MM.1S (cell line): ENCODE measurements at regions not wholly inside any gene's neighbourhood (a gene's known extent, or its start where the extent isn't known, plus 50 kb on each side); places are given as distances from the start of the nearest gene placed in this dataset.

Experiments used
- DNase-seq: peaks from one replicate; pipeline ENCODE4 v3.0.0-alpha.2; 2015
- H2AFZ ChIP-seq: fragments of 300-600 bp; sonication (generic); 2 replicates; pipeline ENCODE4 v1.6.0; 2016; ENCODE audit warnings: antibody characterized with exemption, low read length
- H3F3A ChIP-seq: fragments of 300-600 bp; sonication (generic); 2 replicates; pipeline ENCODE4 v1.6.1; 2016; ENCODE audit warnings: mild to moderate bottlenecking, antibody characterized with exemption, low read length, moderate library complexity, mixed read lengths; ENCODE audit not compliant: insufficient read depth
- H3K27ac ChIP-seq: fragments of 300-600 bp; sonication (generic); 2 replicates; pipeline ENCODE4 v1.5.1; 2016; ENCODE audit warnings: mild to moderate bottlenecking, low read length
- H3K27me3 ChIP-seq: fragments of 300-600 bp; sonication (generic); replicated peaks from 2 replicates; pipeline ENCODE4 v1.6.0; 2016; ENCODE audit warnings: low read length; ENCODE audit not compliant: insufficient read depth
- H3K36me3 ChIP-seq: fragments of 300-600 bp; sonication (generic); replicated peaks from 2 replicates; pipeline ENCODE4 v1.6.1; 2016; ENCODE audit warnings: mild to moderate bottlenecking, low read length, mixed read lengths; ENCODE audit not compliant: insufficient read depth
- H3K4me1 ChIP-seq: fragments of 300-600 bp; sonication (generic); 2 replicates; pipeline ENCODE4 v1.6.1; 2016; ENCODE audit warnings: low read length, mixed read lengths
- H3K4me2 ChIP-seq: fragments of 300-600 bp; sonication (generic); 2 replicates; pipeline ENCODE4 v1.6.0; 2016; ENCODE audit warnings: low read depth, low read length
- H3K4me3 ChIP-seq: fragments of 300-600 bp; sonication (generic); 2 replicates; pipeline ENCODE4 v1.5.1; 2016; ENCODE audit warnings: low read length, mixed read lengths
- H3K79me2 ChIP-seq: fragments of 300-600 bp; sonication (generic); 2 replicates; pipeline ENCODE4 v1.6.1; 2016; ENCODE audit warnings: mixed run types, low read length, mixed read lengths
- H3K9ac ChIP-seq: fragments of 300-600 bp; sonication (generic); 2 replicates; pipeline ENCODE4 v1.6.1; 2016; ENCODE audit warnings: low read length, mixed read lengths
- H3K9me2 ChIP-seq: fragments of 300-600 bp; sonication (generic); replicated peaks from 2 replicates; pipeline ENCODE4 v1.6.1; 2016; ENCODE audit warnings: mild to moderate bottlenecking, low read length, mixed read lengths; ENCODE audit not compliant: insufficient read depth
- H3K9me3 ChIP-seq: fragments of 300-600 bp; sonication (generic); replicated peaks from 2 replicates; pipeline ENCODE4 v1.6.1; 2016; ENCODE audit warnings: mild to moderate bottlenecking, low read length, mixed read lengths; ENCODE audit not compliant: insufficient read depth
- H4K20me1 ChIP-seq: fragments of 300-600 bp; sonication (generic); 2 replicates; pipeline ENCODE4 v1.6.1; 2016; ENCODE audit warnings: mild to moderate bottlenecking, low read length, moderate library complexity, mixed read lengths; ENCODE audit not compliant: insufficient read depth
- EZH2 ChIP-seq: fragments of 300-600 bp; sonication (generic); optimal IDR thresholded peaks from 2 replicates; pipeline ENCODE3; 2017; ENCODE audit warnings: low read depth, mild to moderate bottlenecking, antibody characterized with exemption, low read length, mixed read lengths
- EZH2phosphoT487 ChIP-seq: fragments of 300-600 bp; sonication (generic); IDR thresholded peaks from 2 replicates; pipeline ENCODE4 v1.6.1; 2018; ENCODE audit warnings: antibody characterized with exemption, low read length
- TF ChIP-seq, protein P1 (sequence below): fragments of 300-600 bp; sonication (generic); IDR thresholded peaks from 2 replicates; pipeline ENCODE4 v1.5.1; 2016; ENCODE audit warnings: antibody characterized with exemption, low read length, mixed read lengths

DNA sequence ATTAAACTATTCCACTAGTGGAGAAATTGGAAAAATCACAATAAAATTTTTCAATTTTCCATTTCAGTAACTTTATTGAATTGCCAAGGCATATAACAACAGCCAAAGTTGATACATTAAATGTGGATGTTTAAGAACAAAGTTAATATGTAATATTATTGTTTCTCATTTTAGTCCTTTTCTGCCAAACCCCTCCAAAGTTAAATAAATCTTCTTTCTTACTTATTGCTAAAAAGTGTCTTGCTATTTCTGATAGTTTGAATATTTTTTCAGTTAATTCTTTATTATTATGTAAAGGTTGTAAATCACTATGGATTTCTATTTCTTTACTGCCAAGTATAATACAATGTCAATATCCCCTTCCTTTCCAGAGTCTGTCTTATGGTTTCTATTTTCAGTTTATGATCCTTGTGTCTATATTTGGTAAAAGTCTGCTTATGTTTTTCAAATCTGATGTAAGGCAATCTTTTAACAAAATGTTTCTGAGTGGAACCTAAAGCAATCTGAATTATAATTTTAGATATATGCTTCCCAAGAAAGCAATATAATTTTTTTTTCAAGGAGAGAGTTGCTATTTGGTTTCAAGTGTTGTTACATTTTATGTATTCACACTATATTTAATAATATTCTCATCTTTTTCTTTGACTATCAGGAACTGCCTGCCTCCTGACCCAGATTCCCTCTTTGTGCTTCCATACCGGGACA is 80.3 kb upstream of the RHOBTB1 start:
- TF ChIP-seq, protein P1, sequence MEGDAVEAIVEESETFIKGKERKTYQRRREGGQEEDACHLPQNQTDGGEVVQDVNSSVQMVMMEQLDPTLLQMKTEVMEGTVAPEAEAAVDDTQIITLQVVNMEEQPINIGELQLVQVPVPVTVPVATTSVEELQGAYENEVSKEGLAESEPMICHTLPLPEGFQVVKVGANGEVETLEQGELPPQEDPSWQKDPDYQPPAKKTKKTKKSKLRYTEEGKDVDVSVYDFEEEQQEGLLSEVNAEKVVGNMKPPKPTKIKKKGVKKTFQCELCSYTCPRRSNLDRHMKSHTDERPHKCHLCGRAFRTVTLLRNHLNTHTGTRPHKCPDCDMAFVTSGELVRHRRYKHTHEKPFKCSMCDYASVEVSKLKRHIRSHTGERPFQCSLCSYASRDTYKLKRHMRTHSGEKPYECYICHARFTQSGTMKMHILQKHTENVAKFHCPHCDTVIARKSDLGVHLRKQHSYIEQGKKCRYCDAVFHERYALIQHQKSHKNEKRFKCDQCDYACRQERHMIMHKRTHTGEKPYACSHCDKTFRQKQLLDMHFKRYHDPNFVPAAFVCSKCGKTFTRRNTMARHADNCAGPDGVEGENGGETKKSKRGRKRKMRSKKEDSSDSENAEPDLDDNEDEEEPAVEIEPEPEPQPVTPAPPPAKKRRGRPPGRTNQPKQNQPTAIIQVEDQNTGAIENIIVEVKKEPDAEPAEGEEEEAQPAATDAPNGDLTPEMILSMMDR = no peak
- no peak for TF ChIP-seq EZH2phosphoT487
- no peak for TF ChIP-seq EZH2

DNA sequence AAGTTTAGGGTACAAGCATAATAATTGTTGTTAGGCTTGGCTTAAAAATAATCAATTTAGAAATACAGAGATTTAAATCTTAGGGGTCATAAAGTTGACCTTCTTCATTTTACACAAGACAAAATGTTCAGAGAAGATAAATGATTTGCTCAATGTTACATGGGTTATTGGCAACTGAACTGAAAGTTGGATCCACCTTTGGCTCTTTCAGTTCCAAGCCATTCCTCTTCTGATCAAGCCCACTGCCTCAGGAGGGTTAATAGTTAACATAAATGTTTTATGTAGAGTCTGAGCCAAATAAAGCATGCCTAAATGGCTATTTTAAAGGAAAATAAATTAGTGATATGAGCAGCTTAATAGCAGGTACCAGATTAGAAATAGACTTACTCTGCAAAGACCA is 79.1 kb upstream of the RHOBTB1 start:
- no peaks in the 10 kb centered on the region for H3K36me3 ChIP-seq
- TF ChIP-seq EZH2phosphoT487 (no peak), EZH2 (no peak)
- TF ChIP-seq, protein P1 = no peak
- DNase-seq = no peak
- H2AFZ ChIP-seq = no peak overlapping the region
- H3K4me3 ChIP-seq = no peak overlapping the region
- H3K9ac ChIP-seq = no peak overlapping the region
- no peak overlapping the region for H3K27ac ChIP-seq
- no peaks in the 10 kb centered on the region for H3K27me3 ChIP-seq
- H3F3A ChIP-seq = no peaks in the 10 kb centered on the region
- no peaks in the 10 kb centered on the region for H4K20me1 ChIP-seq
- no peaks in the 10 kb centered on the region for H3K9me3 ChIP-seq
- no peaks in the 10 kb centered on the region for H3K79me2 ChIP-seq
- no peaks in the 10 kb centered on the region for H3K9me2 ChIP-seq
- no peaks in the 10 kb centered on the region for H3K4me1 ChIP-seq
- no peak overlapping the region for H3K4me2 ChIP-seq

More for the DNA sequence above, 80.3 kb upstream of the RHOBTB1 start:
- Histone ChIP-seq H3K9me2 (no peaks in the 10 kb centered on the region), H3K27ac (no peak overlapping the region), H3K9ac (no peak overlapping the region), H3K4me2 (no peak overlapping the region), H4K20me1 (no peaks in the 10 kb centered on the region), H3K36me3 (no peaks in the 10 kb centered on the region), H3K79me2 (no peaks in the 10 kb centered on the region), H3F3A (no peaks in the 10 kb centered on the region), H3K4me3 (no peak overlapping the region), H3K27me3 (no peaks in the 10 kb centered on the region), H2AFZ (no peak overlapping the region), H3K4me1 (no peaks in the 10 kb centered on the region), H3K9me3 (no peaks in the 10 kb centered on the region)
- no peak for DNase-seq

DNA sequence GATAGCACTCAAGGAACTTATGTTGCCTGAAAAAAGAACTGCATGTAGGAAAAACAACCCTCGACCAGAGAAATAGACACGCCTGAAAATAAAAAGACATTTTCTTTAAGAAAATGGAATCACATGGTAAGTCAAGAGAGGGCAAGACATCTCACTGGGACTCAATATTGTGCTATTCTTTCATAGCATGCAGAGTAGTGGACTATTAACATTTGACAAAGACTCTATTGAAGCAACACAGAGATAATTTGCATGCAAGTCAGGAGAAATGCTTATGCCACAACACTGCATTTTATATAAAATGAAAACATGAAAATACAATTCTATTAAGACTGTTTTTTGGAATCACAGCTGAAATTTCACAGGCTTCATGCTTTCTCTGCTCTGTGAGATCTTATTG is 77.9 kb upstream of the RHOBTB1 start:
- Histone ChIP-seq H3K4me3 (no peak overlapping the region), H3K4me1 (no peaks in the 10 kb centered on the region), H3K9me3 (no peaks in the 10 kb centered on the region), H3K27ac (no peak overlapping the region), H3K9ac (no peak overlapping the region), H3K4me2 (no peak overlapping the region), H2AFZ (no peak overlapping the region), H3K36me3 (no peaks in the 10 kb centered on the region), H3K9me2 (no peaks in the 10 kb centered on the region), H4K20me1 (no peaks in the 10 kb centered on the region), H3K27me3 (no peaks in the 10 kb centered on the region), H3K79me2 (no peaks in the 10 kb centered on the region), H3F3A (no peaks in the 10 kb centered on the region)
- TF ChIP-seq, protein P1 = no peak
- no peak for TF ChIP-seq EZH2
- no peak for TF ChIP-seq EZH2phosphoT487
- DNase-seq = no peak
